ENCODE measurements at regions not wholly inside any gene's neighbourhood (a gene's known extent, or its start where the extent isn't known, plus 50 kb on each side); places are given as distances from the start of the nearest gene placed in this dataset.

DNA sequence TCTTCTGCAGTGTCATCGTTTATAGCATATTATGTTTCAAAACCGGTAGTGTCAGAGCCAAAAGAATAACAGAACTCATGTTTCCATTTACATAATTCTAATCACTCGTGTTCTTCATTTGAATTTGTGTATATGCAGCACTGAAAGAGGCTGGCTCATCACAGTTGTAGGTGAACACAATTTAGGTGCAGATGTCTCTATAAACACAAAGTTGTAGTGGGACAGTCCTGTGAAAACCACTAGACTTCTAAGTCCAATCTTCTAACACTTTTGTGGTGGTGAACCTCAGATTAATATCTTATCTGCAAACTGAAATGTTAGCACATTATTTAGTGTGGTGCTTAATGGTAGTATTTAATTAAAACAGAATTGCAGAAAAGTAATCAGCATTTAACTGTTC is 872.4 kb downstream of the C4orf33 start:
- H3K27ac ChIP-seq: no peak overlapping the region
- TF ChIP-seq, protein P1, sequence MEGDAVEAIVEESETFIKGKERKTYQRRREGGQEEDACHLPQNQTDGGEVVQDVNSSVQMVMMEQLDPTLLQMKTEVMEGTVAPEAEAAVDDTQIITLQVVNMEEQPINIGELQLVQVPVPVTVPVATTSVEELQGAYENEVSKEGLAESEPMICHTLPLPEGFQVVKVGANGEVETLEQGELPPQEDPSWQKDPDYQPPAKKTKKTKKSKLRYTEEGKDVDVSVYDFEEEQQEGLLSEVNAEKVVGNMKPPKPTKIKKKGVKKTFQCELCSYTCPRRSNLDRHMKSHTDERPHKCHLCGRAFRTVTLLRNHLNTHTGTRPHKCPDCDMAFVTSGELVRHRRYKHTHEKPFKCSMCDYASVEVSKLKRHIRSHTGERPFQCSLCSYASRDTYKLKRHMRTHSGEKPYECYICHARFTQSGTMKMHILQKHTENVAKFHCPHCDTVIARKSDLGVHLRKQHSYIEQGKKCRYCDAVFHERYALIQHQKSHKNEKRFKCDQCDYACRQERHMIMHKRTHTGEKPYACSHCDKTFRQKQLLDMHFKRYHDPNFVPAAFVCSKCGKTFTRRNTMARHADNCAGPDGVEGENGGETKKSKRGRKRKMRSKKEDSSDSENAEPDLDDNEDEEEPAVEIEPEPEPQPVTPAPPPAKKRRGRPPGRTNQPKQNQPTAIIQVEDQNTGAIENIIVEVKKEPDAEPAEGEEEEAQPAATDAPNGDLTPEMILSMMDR (IDR thresholded peaks at IDR 0.05): no peak
- no peak for TF ChIP-seq ZFX (IDR thresholded peaks at IDR 0.05; ENCODE audit: borderline replicate concordance)

DNA sequence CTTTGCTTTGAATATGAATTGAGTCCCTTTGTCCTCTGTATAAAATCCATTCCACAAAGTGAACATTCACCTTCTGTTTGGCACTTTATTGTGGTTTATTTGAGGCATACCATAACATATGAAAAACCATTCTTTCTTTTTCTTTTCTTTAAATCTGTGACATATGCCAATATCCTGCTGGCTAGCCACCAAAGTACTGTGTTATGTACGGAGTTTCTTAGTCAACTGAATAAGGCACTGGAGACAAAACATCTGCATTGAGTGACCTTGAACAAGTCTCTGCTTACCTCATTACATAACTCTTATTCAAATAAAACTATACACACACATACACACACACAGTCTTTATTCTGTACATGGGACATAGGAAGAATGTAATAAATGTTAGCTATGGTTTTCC is 872.8 kb downstream of the C4orf33 start:
- TF ChIP-seq, protein P1 (IDR thresholded peaks at IDR 0.05): no peak
- TF ChIP-seq ZFX (IDR thresholded peaks at IDR 0.05; ENCODE audit: borderline replicate concordance): no peak
- H3K27ac ChIP-seq: no peak overlapping the region

DNA sequence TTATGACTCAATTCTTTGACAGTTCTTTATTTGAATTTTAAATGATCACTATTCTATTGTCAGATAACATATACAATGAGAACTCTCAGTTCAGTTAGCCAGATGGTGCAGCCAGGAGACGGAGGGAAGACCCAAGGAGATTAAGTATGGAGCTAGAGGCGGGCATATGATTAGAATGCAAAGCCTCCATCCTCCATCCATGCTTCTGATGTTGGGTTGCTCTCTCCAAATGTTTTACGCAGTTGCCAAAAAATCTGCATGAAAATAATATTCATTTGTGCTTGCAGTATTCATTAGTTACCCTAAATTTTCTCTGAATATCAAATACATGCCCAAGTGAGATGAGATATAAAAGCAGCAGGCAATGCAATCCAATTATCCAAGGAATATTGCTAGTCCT is 874.8 kb downstream of the C4orf33 start:
- no peak overlapping the region for H3K27ac ChIP-seq
- TF ChIP-seq, protein P1 (IDR thresholded peaks at IDR 0.05): no peak
- no peak for TF ChIP-seq ZFX (IDR thresholded peaks at IDR 0.05; ENCODE audit: borderline replicate concordance)

DNA sequence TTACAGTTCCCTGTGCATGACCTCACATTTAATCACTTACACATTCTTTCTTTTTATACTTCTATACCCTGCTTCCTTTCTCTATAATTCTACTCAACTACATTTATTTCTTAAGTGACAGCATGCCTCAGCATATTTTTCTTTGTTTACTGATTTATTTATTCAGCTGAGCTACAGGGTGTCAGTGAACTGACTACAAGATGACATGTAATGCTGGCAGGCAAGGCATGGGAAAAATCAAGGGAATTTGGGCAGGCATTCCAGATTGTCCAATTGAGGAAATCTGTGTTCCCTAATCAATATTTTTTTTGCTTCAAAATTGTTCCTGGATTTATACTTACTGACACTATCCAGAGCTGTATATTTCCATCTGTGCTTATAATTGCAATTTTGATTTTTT is 875.5 kb downstream of the C4orf33 start:
- H3K27ac ChIP-seq: no peak overlapping the region
- TF ChIP-seq, protein P1 (IDR thresholded peaks at IDR 0.05): no peak
- TF ChIP-seq ZFX (IDR thresholded peaks at IDR 0.05; ENCODE audit: borderline replicate concordance): no peak

DNA sequence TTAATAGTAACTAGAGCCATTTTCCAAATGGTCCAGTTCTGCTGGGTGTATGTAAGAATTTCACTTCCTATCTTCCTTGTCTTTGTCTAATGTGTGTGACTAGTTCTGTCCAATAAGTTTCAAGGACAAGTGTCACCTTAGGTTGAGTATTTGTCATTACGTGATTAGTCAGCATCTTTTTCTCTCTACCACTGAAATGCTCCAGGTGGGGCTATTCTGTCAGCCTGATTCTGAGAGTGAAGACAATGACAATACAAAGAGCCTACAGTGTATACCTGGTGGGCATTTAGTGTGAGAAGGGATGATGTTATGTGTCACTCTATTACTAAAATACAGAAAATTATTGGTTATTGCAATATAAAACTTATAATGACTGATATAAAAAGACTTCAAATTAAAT is 876.3 kb downstream of the C4orf33 start:
- H3K27ac ChIP-seq: no peak overlapping the region
- TF ChIP-seq, protein P1 (IDR thresholded peaks at IDR 0.05): no peak; the same call in 1 of the 2 replicates
- no peak for TF ChIP-seq ZFX (IDR thresholded peaks at IDR 0.05; ENCODE audit: borderline replicate concordance)

DNA sequence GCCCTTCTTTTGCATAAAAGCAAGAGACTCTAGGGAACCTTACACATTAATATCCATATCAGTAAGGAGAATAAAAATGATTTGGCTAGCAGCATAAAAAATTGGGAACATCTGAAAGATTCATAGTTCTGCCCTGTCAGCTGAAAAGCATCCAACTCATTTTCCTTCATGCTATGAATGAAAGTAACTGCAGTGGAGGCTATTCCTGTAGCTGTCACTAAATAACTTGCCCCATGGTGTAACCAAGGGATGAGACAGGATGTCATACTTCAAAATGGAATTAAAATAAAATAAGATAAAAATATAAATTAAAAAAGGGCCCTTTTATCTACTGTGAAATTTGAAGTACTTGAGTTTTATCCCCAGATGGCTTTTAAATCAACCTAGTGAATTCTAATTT is 878.8 kb downstream of the C4orf33 start:
- TF ChIP-seq, protein P1 (IDR thresholded peaks at IDR 0.05): no peak
- TF ChIP-seq ZFX (IDR thresholded peaks at IDR 0.05; ENCODE audit: borderline replicate concordance): no peak
- no peak overlapping the region for H3K27ac ChIP-seq

DNA sequence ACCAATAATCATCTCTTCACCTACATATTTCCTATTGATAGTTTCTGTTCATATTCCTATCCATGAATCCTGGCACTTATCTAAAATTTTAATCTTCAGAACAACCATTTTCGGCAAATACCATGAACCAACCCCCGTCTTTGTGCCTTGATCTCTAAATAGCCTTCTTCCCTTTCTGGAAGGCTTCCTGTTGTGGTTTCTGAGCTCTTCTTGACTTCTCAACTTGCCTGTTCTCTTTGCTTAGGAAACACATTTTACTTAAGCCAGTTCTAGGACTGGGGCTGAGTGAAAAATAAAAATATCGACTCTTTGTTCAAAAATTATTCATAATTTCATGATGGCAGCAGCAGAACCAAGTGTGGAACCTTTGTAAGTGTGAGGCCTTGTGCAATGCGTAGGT is 882.4 kb downstream of the C4orf33 start:
- no peak overlapping the region for H3K27ac ChIP-seq
- no peak for TF ChIP-seq ZFX (IDR thresholded peaks at IDR 0.05; ENCODE audit: borderline replicate concordance)
- TF ChIP-seq, protein P1 (IDR thresholded peaks at IDR 0.05): no peak
